ENCODE measurements at regions not wholly inside any gene's neighbourhood (a gene's known extent, or its start where the extent isn't known, plus 50 kb on each side); places are given as distances from the start of the nearest gene placed in this dataset.
"Not testable (repeated sequence)": the region's sequence is repeated elsewhere in the genome, so short reads cannot be mapped to it uniquely, and the experiment has no call there.

DNA sequence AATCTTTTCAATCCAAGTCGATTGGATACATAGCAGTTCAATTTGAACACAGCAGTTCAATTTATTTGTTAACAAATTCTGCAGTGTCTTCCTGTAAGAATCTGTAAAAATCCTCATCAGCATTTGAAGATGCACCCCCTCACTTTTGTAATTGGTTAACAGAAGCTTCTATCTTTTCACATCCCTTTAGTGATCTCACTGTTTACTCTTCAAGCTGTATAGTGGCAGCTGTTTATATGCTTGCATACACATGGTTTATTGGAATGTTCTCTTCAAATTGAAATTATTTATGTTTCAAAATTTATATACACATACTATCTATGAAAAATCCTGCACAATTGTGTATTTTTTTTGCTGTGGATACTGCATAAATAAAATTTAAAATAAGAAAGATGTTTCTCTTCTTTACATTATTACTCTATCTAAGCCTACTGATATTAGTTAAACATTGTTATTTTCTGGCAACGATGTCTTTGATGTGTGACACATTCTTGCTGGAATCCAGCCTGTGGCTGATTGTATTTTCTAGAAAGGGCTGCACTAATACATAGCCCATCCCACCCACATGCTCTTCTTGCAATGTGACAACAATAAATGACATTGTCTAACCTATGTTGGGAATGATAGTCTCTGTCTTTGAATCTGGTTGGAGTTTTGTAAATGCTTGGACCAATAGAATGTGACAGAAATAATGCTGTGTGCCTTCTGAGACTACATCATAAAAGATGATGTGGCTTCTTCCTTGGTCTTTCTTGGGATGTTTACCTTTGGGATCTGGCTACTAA is 573.0 kb downstream of the CD109 start:
- H3K4me3 ChIP-seq (ENCODE audit: low read depth, low read length) = no peak overlapping the region
- DNase-seq (ENCODE audit: low read depth) = no peak
- TF ChIP-seq, protein P1, sequence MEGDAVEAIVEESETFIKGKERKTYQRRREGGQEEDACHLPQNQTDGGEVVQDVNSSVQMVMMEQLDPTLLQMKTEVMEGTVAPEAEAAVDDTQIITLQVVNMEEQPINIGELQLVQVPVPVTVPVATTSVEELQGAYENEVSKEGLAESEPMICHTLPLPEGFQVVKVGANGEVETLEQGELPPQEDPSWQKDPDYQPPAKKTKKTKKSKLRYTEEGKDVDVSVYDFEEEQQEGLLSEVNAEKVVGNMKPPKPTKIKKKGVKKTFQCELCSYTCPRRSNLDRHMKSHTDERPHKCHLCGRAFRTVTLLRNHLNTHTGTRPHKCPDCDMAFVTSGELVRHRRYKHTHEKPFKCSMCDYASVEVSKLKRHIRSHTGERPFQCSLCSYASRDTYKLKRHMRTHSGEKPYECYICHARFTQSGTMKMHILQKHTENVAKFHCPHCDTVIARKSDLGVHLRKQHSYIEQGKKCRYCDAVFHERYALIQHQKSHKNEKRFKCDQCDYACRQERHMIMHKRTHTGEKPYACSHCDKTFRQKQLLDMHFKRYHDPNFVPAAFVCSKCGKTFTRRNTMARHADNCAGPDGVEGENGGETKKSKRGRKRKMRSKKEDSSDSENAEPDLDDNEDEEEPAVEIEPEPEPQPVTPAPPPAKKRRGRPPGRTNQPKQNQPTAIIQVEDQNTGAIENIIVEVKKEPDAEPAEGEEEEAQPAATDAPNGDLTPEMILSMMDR (IDR thresholded peaks at IDR 0.05; ENCODE audit: insufficient read depth, low read depth, low read length) = no peak

DNA sequence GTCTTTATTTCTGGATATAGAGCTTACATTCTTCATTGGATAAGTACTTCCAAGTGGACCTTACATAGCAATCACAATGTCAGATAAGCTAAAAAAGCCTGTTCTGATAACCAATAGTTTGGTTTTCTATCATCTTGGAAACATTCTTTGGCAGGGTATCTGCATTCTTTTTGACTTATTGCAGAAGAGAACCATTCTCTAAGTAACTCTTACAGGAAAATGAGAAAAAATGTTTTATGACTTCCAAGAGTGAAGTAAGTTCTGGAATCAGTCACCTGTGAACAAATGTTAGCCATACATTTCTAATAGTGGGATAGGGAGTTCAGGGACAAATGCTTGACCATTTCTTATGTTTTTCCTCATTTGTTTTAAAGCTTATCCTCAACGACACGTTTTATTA is 564.0 kb downstream of the CD109 start:
- no peak for DNase-seq (ENCODE audit: low read depth)
- no peak overlapping the region for H3K4me3 ChIP-seq (ENCODE audit: low read depth, low read length)
- TF ChIP-seq, protein P1 (IDR thresholded peaks at IDR 0.05; ENCODE audit: insufficient read depth, low read depth, low read length) = no peak

DNA sequence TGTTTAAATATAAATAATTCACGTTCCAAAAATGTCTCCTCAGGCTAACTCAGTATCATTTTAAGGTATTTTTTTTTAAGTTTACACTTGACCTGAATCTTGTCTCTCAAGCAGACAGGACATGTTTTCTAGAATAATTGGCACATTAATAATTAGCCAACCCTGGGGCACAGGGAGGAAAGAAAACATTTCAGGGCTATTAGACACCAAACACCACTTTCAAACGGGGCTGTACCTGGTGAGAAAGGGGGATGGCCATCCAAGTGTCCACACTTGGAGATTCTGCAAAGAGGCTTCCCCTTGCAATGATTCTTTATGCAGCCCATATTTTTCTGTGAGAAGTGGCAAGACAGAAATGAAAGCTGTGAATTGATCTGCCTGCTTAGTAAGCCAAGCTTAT is 560.8 kb downstream of the CD109 start:
- peak; percentile 13 for DNase-seq (ENCODE audit: low read depth)
- TF ChIP-seq, protein P1 (IDR thresholded peaks at IDR 0.05; ENCODE audit: insufficient read depth, low read depth, low read length) = no peak

DNA sequence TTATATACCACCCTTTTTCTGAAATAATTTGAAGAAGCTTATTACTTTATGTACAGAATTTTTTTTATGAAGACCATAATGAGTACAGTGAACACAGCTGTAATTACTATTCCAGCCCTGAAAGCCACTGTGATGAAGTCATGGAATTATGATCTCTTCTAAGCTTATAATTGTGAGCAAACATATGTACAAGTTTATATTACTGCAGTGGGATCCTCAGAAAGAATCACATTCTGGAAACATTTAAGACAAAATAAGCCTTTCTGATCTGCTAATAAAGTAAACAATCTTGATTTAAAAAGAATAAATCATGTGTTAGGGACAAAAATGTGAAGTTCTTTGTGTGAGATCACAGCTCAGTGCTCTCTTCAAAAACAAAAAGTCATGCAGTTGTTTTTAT is 560.4 kb downstream of the CD109 start:
- peak; percentile 56 for DNase-seq (ENCODE audit: low read depth)
- H3K4me3 ChIP-seq (ENCODE audit: low read depth, low read length) = no peak overlapping the region
- TF ChIP-seq, protein P1 (IDR thresholded peaks at IDR 0.05; ENCODE audit: insufficient read depth, low read depth, low read length) = no peak

More for the DNA sequence above, 560.8 kb downstream of the CD109 start:
- no peak overlapping the region for H3K4me3 ChIP-seq (ENCODE audit: low read depth, low read length)

DNA sequence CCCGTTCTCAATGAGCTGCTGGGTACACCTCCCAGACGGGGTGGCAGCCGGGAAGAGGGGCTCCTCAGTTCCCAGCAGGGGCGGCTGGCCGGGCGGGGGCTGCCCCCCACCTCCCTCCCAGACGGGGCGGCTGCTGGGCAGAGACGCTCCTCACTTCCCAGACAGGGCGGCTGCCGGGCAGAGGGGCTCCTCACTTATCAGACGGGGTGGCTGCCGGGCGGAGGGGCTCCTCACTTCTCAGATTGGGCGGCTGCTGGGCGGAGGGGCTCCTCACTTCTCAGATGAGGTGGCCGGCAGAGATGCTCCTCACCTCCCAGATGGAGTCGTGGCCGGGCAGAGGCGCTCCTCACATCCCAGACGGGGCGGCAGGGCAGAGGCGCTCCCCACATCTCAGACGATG is 559.0 kb downstream of the CD109 start:
- not testable (repeated sequence) for DNase-seq (ENCODE audit: low read depth); H3K4me3 ChIP-seq (ENCODE audit: low read depth, low read length)

DNA sequence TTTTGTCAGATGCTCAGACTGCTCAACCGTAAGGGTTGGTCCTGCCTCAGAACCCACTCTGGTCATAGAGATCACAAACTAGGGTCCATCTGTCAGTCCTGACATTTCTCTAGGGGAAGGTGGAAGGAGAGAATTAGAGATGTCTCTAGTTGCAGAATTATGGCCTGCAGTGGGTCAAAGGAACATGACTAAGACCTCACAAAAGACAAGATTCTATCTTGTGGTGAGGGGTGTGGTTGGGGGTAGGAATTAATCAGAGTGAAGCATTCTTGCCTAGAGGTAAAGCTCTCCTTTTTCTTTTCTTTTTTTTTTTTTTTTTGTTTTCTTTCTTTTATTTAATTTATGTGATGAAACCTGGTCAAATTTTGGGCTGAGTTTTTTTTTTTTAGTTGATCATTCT is 558.1 kb downstream of the CD109 start:
- DNase-seq (ENCODE audit: low read depth); H3K4me3 ChIP-seq (ENCODE audit: low read depth, low read length): not testable (repeated sequence)

DNA sequence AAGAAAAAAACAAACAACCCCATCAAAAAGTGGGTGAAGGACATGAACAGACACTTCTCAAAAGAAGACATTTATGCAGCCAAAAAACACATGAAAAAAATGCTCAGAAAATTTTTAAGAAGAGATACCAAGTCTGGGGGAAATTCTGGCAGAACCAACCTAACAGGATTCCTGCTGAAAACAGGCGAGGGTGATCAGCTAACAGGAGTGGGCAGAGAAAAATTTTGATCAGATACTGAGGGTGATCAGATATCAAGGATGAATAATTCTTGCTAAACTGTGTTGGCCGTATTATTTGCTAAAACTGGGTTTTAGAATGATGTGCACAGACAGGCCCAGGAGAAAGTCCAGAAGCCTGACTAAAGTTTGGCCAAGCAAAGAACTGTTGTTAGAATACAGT is 557.3 kb downstream of the CD109 start:
- H3K4me3 ChIP-seq (ENCODE audit: low read depth, low read length) = no peak overlapping the region
- TF ChIP-seq, protein P1 (IDR thresholded peaks at IDR 0.05; ENCODE audit: insufficient read depth, low read depth, low read length) = no peak
- DNase-seq (ENCODE audit: low read depth) = no peak

DNA sequence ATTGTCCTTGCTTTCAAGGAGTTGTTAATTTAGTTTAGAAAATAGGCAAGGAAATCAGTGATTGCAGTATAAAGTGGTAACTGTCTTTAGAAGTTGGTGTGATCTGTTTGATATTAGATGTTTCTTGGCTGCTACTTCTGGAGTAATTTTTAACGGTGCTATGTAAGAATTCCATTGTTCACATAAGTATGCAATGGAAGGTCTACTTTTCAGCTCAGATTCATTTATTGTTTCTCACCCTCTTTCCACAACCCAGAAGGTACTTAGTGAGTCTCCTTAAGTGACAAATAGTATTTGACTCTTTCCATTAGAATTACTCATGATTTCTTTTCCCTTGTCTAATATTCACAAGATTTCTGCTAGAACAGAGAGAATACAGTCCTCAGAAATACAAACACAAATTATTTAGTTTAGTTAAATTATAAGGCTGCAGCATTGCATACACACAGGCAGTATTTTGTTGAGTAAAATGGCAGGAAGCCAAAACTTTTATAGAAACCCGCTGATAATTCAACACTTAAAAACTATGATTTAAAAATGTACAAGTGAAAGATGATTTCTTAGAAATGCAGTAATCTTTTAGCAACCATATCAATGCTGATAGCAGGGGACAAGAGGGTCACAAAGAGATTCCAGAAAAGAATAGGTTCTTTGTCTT is 554.3 kb downstream of the CD109 start:
- no peak overlapping the region for H3K4me3 ChIP-seq (ENCODE audit: low read depth, low read length)
- no peak for DNase-seq (ENCODE audit: low read depth)
- TF ChIP-seq, protein P1 (IDR thresholded peaks at IDR 0.05; ENCODE audit: insufficient read depth, low read depth, low read length) = no peak

All from fibroblast of villous mesenchyme (primary cell).